GM06990 (cell line): ENCODE measurements at regions not wholly inside any gene's neighbourhood (a gene's known extent, or its start where the extent isn't known, plus 50 kb on each side); places are given as distances from the start of the nearest gene placed in this dataset.
A peak's percentile ranks its signal among the peaks of the same experiment; 100 is the strongest.

Experiments
- DNase-seq: peaks from one replicate; pipeline ENCODE4 v3.0.0-alpha.2; 2011; ENCODE audit not compliant: insufficient read length; ENCODE audit errors: extremely low read depth
- H3K27me3 ChIP-seq: replicated peaks from 2 replicates; pipeline ENCODE4 v1.6.0; 2011; ENCODE audit warnings: low read length; ENCODE audit not compliant: control insufficient read depth, insufficient read depth
- H3K36me3 ChIP-seq: 2 replicates; pipeline ENCODE4 v1.5.1; 2011; ENCODE audit warnings: low read length; ENCODE audit not compliant: control insufficient read depth, insufficient read depth
- H3K4me3 ChIP-seq: replicated peaks from 2 replicates; pipeline ENCODE4 v1.5.1; 2011; ENCODE audit warnings: low read depth, mild to moderate bottlenecking, control low read depth, low read length
- TF ChIP-seq, protein P1 (sequence below): IDR thresholded peaks from 2 replicates; pipeline ENCODE4 v1.5.1; 2011; ENCODE audit warnings: low read length, control low read depth, mild to moderate bottlenecking, inconsistent platforms; ENCODE audit not compliant: insufficient read depth, poor library complexity, severe bottlenecking

DNA sequence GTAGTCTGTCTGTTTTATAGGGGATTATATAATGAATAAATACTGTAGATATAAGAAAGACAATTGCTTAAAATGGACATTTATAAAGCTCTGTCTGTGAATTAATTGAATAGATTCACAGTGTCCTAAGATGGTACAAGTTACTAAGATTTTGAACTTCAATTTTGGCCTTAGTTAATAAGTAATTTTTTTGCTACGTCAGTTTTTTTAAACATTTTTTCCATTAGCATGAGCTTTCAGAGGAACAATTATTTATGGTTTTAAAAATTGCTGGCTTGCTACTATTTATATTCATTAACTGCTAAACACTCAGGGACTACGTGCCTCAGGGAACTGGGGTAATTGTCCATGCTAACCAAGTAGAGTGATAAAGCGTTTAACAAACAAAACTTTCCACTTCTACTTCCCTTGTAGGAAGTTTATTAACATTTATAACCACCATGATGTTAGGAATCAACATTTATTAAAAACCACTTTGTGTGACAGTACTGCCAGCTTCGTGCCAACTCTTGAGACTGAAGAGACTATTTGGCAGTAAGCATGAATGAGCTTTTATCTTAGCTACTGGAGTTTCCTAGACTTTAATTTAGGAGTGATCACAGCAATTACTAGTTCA lies 65.4 kb upstream of the PTGS2 start:
- Histone ChIP-seq H3K27me3 (no peaks in the 10 kb centered on the region), H3K36me3 (no peaks in the 10 kb centered on the region), H3K4me3 (no peak overlapping the region)
- no peak for DNase-seq
- TF ChIP-seq, protein P1, sequence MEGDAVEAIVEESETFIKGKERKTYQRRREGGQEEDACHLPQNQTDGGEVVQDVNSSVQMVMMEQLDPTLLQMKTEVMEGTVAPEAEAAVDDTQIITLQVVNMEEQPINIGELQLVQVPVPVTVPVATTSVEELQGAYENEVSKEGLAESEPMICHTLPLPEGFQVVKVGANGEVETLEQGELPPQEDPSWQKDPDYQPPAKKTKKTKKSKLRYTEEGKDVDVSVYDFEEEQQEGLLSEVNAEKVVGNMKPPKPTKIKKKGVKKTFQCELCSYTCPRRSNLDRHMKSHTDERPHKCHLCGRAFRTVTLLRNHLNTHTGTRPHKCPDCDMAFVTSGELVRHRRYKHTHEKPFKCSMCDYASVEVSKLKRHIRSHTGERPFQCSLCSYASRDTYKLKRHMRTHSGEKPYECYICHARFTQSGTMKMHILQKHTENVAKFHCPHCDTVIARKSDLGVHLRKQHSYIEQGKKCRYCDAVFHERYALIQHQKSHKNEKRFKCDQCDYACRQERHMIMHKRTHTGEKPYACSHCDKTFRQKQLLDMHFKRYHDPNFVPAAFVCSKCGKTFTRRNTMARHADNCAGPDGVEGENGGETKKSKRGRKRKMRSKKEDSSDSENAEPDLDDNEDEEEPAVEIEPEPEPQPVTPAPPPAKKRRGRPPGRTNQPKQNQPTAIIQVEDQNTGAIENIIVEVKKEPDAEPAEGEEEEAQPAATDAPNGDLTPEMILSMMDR = no peak

DNA sequence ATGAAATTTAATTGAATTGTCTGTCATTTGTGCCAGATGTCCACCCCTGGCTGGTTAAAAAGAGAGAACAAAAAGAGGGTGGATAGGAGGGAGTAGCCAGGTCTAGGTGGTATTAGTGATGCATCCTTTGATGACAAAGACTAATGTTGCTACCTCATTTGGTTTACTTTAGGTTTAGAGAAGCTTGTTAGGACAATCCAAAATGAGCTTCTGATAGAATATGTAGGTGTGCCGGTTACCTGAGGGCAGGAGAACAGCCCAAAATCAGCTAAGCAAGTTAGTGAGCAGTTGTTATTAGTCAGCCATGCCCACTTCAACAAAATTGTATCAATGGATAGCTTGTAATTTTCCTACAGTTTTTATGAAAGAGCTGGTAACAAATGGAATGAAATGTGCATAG lies 61.4 kb upstream of the PTGS2 start:
- TF ChIP-seq, protein P1 = no peak
- H3K27me3 ChIP-seq = no peaks in the 10 kb centered on the region
- DNase-seq = no peak
- no peak overlapping the region for H3K4me3 ChIP-seq
- H3K36me3 ChIP-seq = no peaks in the 10 kb centered on the region

DNA sequence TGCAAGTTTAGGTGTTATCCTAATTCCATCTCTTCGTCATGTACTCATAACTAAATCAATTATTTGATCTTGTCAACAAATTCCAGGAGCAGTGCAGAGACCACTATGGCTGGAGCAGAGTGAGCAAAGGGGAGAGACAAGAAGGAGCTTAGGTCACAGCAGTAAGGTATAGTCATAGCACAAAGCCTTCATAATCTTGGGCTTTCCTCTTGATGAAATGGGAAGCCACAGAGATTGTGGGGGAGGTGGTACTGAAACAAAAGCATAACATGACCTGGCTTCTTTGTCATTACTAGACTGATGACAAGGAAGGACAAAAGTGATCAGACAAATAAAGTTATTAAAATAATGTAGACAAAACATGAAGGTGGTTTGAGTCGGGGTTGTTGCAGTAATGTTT lies 60.1 kb upstream of the PTGS2 start:
- TF ChIP-seq, protein P1 = no peak
- Histone ChIP-seq H3K36me3 (no peaks in the 10 kb centered on the region), H3K4me3 (no peak overlapping the region), H3K27me3 (no peaks in the 10 kb centered on the region)
- DNase-seq = peak; percentile 33

DNA sequence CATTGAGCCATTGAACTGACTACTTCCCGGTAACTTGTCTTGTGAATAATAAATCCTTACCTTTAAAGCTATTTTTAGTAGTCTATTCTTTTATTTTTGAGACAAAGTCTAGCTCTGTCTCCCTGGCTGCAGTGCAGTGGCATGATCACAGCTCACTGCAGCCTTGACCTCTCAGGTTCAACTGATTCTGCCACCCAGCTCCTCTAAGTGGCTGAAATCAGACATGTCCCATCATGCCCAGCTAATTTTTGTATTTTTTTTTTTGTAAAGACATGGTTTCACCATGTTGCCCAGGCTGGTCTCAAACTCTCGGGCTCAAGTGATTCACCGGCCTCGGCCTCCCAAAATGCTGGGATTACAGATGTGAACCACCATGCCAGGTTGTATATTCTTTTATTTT lies 59.3 kb upstream of the PTGS2 start:
- no peak overlapping the region for H3K4me3 ChIP-seq
- no peaks in the 10 kb centered on the region for H3K27me3 ChIP-seq
- TF ChIP-seq, protein P1 = no peak
- no peaks in the 10 kb centered on the region for H3K36me3 ChIP-seq
- no peak for DNase-seq

DNA sequence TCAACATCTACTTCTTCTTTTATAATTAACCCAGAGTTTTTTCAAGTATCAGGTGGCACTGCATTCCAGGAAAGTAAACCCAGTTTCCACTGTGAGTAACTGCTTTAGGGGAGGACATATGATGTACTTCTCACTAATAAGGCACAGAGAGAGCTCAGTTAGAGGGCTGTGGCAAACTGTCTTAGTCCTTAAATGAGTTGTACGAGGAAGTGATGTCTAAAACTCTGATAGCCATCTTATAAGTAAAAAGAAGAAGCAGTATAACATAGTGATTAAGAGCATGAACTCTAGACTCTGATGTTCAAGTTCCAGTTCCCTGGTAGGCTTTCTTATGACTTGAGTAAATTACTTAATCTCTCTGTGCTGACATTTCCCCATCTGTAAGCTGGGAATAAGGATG lies 58.7 kb upstream of the PTGS2 start:
- DNase-seq = peak; percentile 74
- no peaks in the 10 kb centered on the region for H3K36me3 ChIP-seq
- H3K27me3 ChIP-seq = no peaks in the 10 kb centered on the region
- TF ChIP-seq, protein P1 = no peak
- no peak overlapping the region for H3K4me3 ChIP-seq

DNA sequence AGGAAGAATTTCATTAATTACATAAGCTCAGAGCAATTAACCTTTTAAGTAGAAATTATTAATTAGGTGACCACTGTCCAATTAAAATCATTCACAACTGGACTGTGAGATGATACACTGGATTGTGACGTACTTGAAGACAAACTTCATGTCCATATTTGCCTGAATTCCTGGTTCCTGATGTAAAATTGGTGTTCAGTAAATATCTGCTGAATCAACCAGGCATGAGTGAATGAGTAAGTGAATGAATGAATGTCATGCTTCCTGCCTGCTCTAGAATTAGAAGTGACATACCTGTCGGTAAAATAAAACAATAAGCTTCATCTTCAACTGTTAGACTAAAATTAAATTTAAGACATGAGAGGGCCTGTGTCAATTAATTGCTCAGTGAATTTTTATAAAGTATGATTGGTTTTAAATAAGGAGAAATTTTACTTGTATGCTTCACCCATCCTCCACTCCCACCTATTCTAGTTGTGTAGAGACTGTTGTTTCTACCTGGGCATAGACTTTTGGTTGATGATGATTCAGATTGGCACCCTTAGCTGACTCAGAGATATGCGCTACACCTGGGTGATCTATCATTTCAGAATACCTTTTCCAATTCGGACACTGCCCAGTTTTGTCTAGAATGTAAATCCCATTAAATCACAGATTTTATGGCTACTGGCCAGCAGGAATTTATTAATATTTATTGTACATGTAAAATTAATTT lies 56.9 kb upstream of the PTGS2 start:
- DNase-seq = no peak
- H3K27me3 ChIP-seq = no peaks in the 10 kb centered on the region
- TF ChIP-seq, protein P1 = no peak
- H3K36me3 ChIP-seq = no peaks in the 10 kb centered on the region
- no peak overlapping the region for H3K4me3 ChIP-seq
